ENCODE measurements at regions not wholly inside any gene's neighbourhood (a gene's known extent, or its start where the extent isn't known, plus 50 kb on each side); places are given as distances from the start of the nearest gene placed in this dataset.
"Not testable (repeated sequence)": the region's sequence is repeated elsewhere in the genome, so short reads cannot be mapped to it uniquely, and the experiment has no call there.

- TF ChIP-seq CTCF (IDR thresholded peaks at IDR 0.05) (no peak), POLR2A (IDR thresholded peaks at IDR 0.05) (no peak)
- intact Hi-C loops (cut with DNase I; ENCODE audit: low total_unique reads): no loop called here
- H3K4me3 ChIP-seq: no peak overlapping the region
- no peak overlapping the region for H3K27ac ChIP-seq
- H3K9me3 ChIP-seq: no peaks in the 10 kb centered on the region
- no peaks in the 10 kb centered on the region for H3K36me3 ChIP-seq
- H3K4me1 ChIP-seq: no peaks in the 10 kb centered on the region
- no peak for DNase-seq
- H3K27me3 ChIP-seq: no peaks in the 10 kb centered on the region
Measured at GRCh38 chr10:130513686-130514476, 377.7 kb downstream of the GLRX3 start.

GRCh38 chr10:130515670-130516069 is 379.5 kb downstream of the GLRX3 start:
- no peak overlapping the region for H3K4me3 ChIP-seq
- no peaks in the 10 kb centered on the region for H3K4me1 ChIP-seq
- DNase-seq: no peak
- H3K27ac ChIP-seq: no peak overlapping the region
- no peaks in the 10 kb centered on the region for H3K27me3 ChIP-seq
- no peaks in the 10 kb centered on the region for H3K36me3 ChIP-seq
- intact Hi-C loops (cut with DNase I; ENCODE audit: low total_unique reads): no loop called here
- TF ChIP-seq POLR2A (IDR thresholded peaks at IDR 0.05): no peak
- no peak for TF ChIP-seq CTCF (IDR thresholded peaks at IDR 0.05)
- H3K9me3 ChIP-seq: no peaks in the 10 kb centered on the region

- no peak overlapping the region for H3K27ac ChIP-seq
- DNase-seq: no peak
- H3K9me3 ChIP-seq: no peaks in the 10 kb centered on the region
- H3K27me3 ChIP-seq: no peaks in the 10 kb centered on the region
- intact Hi-C loops (cut with DNase I; ENCODE audit: low total_unique reads): no loop called here
- H3K4me3 ChIP-seq: no peak overlapping the region
- TF ChIP-seq POLR2A (IDR thresholded peaks at IDR 0.05) (no peak), CTCF (IDR thresholded peaks at IDR 0.05) (no peak)
- H3K4me1 ChIP-seq: no peaks in the 10 kb centered on the region
- H3K36me3 ChIP-seq: no peaks in the 10 kb centered on the region
Measured at GRCh38 chr10:130516141-130516735, 380.0 kb downstream of the GLRX3 start.

DNA sequence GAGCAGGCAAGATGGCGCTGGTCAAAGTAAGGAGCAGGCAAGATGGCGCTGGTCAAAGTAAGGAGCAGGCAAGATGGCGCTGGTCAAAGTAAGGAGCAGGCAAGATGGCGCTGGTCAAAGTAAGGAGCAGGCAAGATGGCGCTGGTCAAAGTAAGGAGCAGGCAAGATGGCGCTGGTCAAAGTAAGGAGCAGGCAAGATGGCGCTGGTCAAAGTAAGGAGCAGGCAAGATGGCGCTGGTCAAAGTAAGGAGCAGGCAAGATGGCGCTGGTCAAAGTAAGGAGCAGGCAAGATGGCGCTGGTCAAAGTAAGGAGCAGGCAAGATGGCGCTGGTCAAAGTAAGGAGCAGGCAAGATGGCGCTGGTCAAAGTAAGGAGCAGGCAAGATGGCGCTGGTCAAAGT is 382.7 kb downstream of the GLRX3 start:
- DNase-seq; H3K36me3 ChIP-seq; H3K9me3 ChIP-seq; H3K27me3 ChIP-seq; H3K4me1 ChIP-seq; H3K4me3 ChIP-seq; intact Hi-C loops (cut with DNase I; ENCODE audit: low total_unique reads); H3K27ac ChIP-seq: not testable (repeated sequence)

- TF ChIP-seq CTCF (IDR thresholded peaks at IDR 0.05) (no peak), POLR2A (IDR thresholded peaks at IDR 0.05) (no peak)
- Histone ChIP-seq H3K4me3 (no peak overlapping the region), H3K27me3 (no peaks in the 10 kb centered on the region), H3K9me3 (no peaks in the 10 kb centered on the region), H3K36me3 (no peaks in the 10 kb centered on the region), H3K4me1 (no peaks in the 10 kb centered on the region), H3K27ac (no peak overlapping the region)
- intact Hi-C loops (cut with DNase I; ENCODE audit: low total_unique reads): no loop called here
- DNase-seq: no peak
Measured at GRCh38 chr10:130519791-130520190, 383.6 kb downstream of the GLRX3 start.
